ENCODE measurements at regions not wholly inside any gene's neighbourhood (a gene's known extent, or its start where the extent isn't known, plus 50 kb on each side); places are given as distances from the start of the nearest gene placed in this dataset.

GRCh38 chr10:53109320-53109719, 336.7 kb upstream of the MBL2 start:
- no peak for TF ChIP-seq CTCF (conservative IDR thresholded peaks at IDR 0.05)
- TF ChIP-seq EZH2 (IDR thresholded peaks at IDR 0.05; ENCODE audit: low read depth), result no peak
